ENCODE measurements at regions not wholly inside any gene's neighbourhood (a gene's known extent, or its start where the extent isn't known, plus 50 kb on each side); places are given as distances from the start of the nearest gene placed in this dataset.

DNA sequence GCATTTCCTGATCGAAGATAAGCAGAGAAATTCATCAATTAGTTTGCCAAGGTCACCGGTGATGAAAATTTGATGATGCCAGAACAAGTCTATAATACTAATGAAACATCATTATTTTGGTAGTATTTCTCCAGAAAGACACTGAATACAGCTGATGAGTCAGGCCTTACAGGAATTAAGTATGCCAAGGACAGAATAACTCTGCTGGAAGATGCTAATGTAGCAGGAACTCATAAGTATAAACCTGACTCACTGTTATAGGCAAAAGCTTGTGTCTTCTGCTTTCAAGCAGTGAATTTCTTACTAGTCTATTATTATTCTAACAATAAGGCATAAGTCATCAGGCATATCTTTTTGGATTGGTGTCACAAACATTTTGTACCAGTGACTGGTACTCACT, 1825.1 kb upstream of the IGFBP7 start:
- 80% methylated on average over 2 of the region's 2 CpGs for WGBS

DNA sequence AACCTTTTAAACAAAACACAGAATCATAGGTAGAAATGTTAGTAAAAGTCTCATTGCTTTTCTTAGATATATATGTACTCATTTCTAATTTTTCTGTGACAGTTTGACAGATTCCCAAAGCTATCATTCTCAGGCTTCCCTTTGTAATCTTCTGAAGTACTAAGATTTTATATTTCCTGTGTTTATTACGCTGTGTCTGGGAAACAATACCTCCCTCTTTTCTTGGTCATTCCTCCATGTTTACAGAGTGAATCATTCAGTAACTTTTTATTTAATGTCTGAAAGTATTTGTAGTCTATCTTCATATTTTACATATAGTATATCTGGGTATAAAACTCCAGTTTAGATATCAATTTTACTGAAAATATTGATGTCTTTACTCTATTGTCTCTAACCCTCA, 1826.3 kb upstream of the IGFBP7 start:
- TF ChIP-seq POLR2A (IDR thresholded peaks at IDR 0.05), result no peak
- TF ChIP-seq POLR2AphosphoS5 (IDR thresholded peaks at IDR 0.05), result no peak
- no peak for TF ChIP-seq EP300 (IDR thresholded peaks at IDR 0.05)
- TF ChIP-seq, protein P1, sequence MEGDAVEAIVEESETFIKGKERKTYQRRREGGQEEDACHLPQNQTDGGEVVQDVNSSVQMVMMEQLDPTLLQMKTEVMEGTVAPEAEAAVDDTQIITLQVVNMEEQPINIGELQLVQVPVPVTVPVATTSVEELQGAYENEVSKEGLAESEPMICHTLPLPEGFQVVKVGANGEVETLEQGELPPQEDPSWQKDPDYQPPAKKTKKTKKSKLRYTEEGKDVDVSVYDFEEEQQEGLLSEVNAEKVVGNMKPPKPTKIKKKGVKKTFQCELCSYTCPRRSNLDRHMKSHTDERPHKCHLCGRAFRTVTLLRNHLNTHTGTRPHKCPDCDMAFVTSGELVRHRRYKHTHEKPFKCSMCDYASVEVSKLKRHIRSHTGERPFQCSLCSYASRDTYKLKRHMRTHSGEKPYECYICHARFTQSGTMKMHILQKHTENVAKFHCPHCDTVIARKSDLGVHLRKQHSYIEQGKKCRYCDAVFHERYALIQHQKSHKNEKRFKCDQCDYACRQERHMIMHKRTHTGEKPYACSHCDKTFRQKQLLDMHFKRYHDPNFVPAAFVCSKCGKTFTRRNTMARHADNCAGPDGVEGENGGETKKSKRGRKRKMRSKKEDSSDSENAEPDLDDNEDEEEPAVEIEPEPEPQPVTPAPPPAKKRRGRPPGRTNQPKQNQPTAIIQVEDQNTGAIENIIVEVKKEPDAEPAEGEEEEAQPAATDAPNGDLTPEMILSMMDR (IDR thresholded peaks at IDR 0.05), result no peak
- no peaks in the 10 kb centered on the region for H3K36me3 ChIP-seq
- no peak for DNase-seq (ENCODE audit: low spot score in 2 of 2)
- H3K4me3 ChIP-seq, result no peak overlapping the region
- H3K4me1 ChIP-seq, result no peaks in the 10 kb centered on the region
- no peaks in the 10 kb centered on the region for H3K9me3 ChIP-seq
- WGBS, result 63% methylated on average over 1 of the region's 1 CpG
- no peak overlapping the region for H3K27ac ChIP-seq
- no peaks in the 10 kb centered on the region for H3K27me3 ChIP-seq

More for the DNA sequence above, 1825.1 kb upstream of the IGFBP7 start:
- Histone ChIP-seq H3K9me3 (no peaks in the 10 kb centered on the region), H3K4me3 (no peak overlapping the region), H3K27ac (no peak overlapping the region), H3K27me3 (no peaks in the 10 kb centered on the region), H3K36me3 (no peaks in the 10 kb centered on the region), H3K4me1 (no peaks in the 10 kb centered on the region)
- DNase-seq (ENCODE audit: low spot score in 2 of 2), result no peak
- TF ChIP-seq, protein P1 (IDR thresholded peaks at IDR 0.05), result no peak
- TF ChIP-seq POLR2AphosphoS5 (IDR thresholded peaks at IDR 0.05) (no peak), POLR2A (IDR thresholded peaks at IDR 0.05) (no peak), EP300 (IDR thresholded peaks at IDR 0.05) (no peak)

DNA sequence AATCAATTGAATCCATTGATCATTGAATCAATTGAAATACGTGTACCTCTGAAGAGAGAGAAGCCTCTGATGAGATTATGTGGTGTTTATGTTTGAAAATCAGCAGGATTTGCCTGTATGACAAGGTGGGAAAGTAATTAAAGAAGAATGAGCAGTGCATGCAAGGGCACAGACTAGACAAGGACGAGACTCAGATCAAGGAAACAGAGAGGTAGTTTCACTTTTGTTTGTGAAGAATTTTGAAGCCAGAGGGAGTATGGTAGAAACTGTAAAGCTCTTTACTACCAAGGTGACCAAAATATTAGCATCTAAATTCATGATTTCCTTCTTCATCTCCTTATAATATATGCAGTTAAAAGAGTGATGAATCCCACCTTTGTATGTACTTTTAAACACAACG, 1830.0 kb upstream of the IGFBP7 start:
- Histone ChIP-seq H3K27ac (no peak overlapping the region), H3K9me3 (no peaks in the 10 kb centered on the region), H3K27me3 (no peaks in the 10 kb centered on the region), H3K36me3 (no peaks in the 10 kb centered on the region), H3K4me1 (no peaks in the 10 kb centered on the region), H3K4me3 (no peak overlapping the region)
- no peak for DNase-seq (ENCODE audit: low spot score in 2 of 2)
- TF ChIP-seq, protein P1 (IDR thresholded peaks at IDR 0.05), result no peak
- TF ChIP-seq EP300 (IDR thresholded peaks at IDR 0.05) (no peak), POLR2AphosphoS5 (IDR thresholded peaks at IDR 0.05) (no peak), POLR2A (IDR thresholded peaks at IDR 0.05) (no peak)
- WGBS, result 61% methylated on average over 3 of the region's 3 CpGs

DNA sequence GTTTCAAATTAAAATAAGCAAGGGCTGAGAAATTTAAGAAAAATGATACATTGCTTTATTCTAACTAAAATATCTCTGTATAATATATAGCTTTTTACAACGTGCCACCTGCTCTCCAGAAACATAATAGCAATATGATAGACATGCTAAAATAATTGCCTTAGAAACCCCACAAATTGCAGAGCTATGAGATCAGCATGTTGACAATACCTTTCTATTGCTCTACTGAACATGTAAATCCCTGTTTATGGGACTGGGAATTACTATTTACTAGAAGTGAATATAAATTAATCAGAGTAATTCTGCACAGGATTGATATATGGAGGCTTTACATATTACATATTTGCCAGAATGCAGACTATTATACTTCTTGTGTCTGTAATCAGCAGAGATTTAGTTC, 1831.1 kb upstream of the IGFBP7 start:
- DNase-seq (ENCODE audit: low spot score in 2 of 2), result no peak
- Histone ChIP-seq H3K9me3 (no peaks in the 10 kb centered on the region), H3K27ac (no peak overlapping the region), H3K4me1 (no peaks in the 10 kb centered on the region), H3K36me3 (no peaks in the 10 kb centered on the region), H3K4me3 (no peak overlapping the region), H3K27me3 (no peaks in the 10 kb centered on the region)
- TF ChIP-seq EP300 (IDR thresholded peaks at IDR 0.05), result no peak
- TF ChIP-seq, protein P1 (IDR thresholded peaks at IDR 0.05), result no peak
- no peak for TF ChIP-seq POLR2A (IDR thresholded peaks at IDR 0.05)
- TF ChIP-seq POLR2AphosphoS5 (IDR thresholded peaks at IDR 0.05), result no peak
- 48% methylated on average over 1 of the region's 1 CpG for whole genome bisulfite sequencing

DNA sequence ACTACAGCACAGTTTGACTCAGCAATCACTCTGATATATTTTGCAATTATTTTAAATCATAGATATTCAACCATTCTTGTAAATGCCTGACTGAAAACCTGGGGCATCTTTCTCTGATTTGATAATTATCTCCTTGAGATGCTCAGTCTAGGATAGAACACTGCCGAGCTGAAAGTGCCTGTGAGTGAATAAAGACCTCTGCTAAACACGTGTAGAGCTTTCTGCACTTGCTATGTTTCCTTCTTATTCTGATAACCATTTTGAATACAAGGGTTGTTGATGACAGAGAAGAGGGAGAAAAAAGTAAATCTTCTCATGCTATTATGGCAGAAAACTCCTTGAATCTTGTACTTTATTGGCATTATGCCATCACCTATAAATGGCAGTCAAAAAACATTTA, 1843.4 kb upstream of the IGFBP7 start:
- Histone ChIP-seq H3K27ac (no peak overlapping the region), H3K27me3 (no peaks in the 10 kb centered on the region), H3K9me3 (no peaks in the 10 kb centered on the region), H3K36me3 (no peaks in the 10 kb centered on the region), H3K4me3 (no peak overlapping the region), H3K4me1 (no peaks in the 10 kb centered on the region)
- 33% methylated on average over 2 of the region's 2 CpGs for WGBS
- no peak for DNase-seq (ENCODE audit: low spot score in 2 of 2)
- TF ChIP-seq, protein P1 (IDR thresholded peaks at IDR 0.05), result no peak
- no peak for TF ChIP-seq POLR2AphosphoS5 (IDR thresholded peaks at IDR 0.05)
- no peak for TF ChIP-seq EP300 (IDR thresholded peaks at IDR 0.05)
- TF ChIP-seq POLR2A (IDR thresholded peaks at IDR 0.05), result no peak
